ENCODE measurements at regions not wholly inside any gene's neighbourhood (a gene's known extent, or its start where the extent isn't known, plus 50 kb on each side); places are given as distances from the start of the nearest gene placed in this dataset.

GRCh38 chr2:212945526-212945925 is 205.9 kb downstream of the IKZF2 start:
- DNase-seq, result no peak

- DNase-seq, result no peak
These were observed 208.1 kb downstream of the IKZF2 start for GRCh38 chr2:212943351-212943750.

DNA sequence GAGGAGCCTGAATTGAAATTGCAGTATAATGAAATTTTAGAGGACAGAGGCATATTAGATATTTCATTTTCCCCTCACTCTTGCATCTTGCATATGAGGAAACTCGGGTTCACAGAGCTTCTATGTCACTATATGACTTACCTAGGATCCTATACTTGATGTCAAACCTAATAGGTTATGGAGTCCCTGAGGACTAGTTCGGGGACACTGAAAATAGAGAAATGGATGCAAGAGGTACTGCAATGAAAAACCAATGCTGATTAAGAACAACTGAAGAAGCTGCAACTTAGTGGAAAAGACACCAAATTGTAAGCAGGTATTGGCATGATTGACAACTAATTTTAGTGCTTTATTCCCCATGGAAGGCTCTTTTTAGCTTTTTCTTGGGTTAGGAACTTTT is 210.1 kb downstream of the IKZF2 start:
- no peak for DNase-seq

- no peak for DNase-seq
These were observed 210.6 kb downstream of the IKZF2 start for GRCh38 chr2:212940816-212941215.

DNA sequence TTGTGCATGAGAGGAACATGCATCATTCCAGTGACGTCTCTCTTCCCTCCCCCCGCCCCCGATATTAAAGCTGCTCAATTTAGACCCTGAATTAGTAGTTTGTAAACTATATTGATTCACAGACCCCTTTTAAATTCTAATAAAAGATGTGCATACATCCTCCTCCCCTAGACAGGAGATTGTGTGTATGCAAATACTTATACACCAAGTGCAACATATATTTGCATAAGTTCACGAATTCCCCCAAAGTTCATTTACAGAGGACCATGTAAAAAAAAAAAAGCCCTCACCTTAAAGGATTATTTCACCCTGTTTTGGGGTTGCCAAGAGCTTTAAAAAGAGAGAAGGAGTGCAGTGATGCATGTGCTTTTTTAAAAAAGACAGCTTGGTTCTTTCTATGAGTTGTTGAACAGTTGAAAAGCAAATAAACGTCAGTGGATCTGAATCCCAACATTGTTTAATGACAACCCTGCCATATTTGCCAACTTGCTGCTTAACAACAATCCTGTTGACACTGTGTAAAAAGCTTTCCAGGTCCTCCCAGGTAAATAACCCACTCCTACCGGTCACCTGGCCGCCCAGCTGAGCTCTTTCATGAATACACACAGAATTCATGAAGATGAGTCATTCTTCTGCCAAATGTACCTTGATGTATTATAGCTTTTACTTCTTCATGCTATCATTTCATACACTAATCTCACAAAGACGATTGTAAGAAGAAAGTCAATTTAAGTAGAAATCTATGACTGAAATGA is 211.5 kb downstream of the IKZF2 start:
- no peak for DNase-seq

DNA sequence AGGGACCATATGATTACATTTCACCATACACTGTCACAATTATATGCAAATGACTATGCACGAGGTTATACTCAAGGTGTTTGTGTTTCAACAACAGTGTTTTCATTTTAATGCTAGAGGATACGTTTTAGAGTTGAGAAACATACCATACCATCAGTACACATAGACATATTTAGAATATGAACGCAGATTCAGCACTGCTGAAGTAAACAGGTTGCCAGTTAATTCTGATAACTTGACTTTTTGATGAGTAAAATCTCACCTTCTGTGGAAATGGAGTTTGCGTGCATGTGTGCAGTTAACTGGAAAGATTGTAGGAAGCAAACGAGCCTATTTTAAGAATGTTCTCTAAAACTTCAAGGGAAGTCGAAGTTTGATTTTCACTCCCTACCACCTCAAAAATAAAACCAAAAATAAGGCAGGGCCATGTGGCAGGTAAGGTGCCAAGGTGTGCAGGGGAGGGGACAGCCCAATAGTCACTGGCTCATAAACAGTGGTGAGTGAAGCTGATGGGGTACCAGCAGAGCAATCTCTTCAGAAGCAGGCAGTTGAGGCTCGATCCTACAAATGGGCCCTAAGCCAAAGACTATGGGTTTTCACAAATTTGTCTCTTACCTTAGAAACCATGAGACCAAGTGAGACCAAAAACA is 213.1 kb downstream of the IKZF2 start:
- no peak for DNase-seq

DNA sequence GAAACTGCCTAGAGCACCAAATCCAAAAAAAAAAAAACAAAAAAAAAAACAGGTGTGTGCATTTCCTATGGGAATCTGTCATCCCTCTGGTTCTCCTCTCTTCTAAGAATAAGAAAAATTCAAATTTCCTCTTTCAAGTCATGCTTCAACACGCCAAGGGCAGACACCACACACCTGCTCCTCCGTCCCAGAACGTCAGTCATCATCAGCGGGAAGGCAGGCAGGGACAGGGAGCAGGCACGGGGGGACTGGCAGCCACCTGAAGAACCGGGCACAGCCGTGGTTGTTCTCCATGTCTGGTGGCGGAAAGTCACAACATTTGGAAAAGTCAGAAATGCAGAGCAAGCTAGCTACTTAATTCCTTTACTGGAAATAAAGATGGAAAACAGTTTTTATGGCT is 214.8 kb downstream of the IKZF2 start:
- no peak for DNase-seq

- DNase-seq, result no peak
These were observed 215.7 kb downstream of the IKZF2 start for GRCh38 chr2:212935752-212936151.

DNA sequence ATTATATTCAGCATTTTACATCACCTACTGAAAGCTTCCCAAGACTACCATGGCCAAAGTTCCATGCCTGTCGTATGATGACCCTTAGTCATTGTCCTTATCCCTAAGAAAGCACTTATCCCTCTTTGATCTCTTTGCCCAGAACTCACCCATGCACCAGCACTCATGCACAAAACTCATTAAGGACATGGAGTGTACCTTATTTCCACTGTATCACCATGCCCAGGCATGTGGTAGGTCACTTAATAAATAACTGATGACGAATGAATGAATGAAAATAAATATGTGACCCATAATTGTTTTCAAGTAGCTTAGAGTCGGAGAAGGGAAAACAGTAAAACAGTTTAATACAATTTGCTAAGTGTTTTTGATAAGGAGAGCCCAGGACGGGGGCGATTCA is 220.1 kb downstream of the IKZF2 start:
- DNase-seq, result no peak

DNA sequence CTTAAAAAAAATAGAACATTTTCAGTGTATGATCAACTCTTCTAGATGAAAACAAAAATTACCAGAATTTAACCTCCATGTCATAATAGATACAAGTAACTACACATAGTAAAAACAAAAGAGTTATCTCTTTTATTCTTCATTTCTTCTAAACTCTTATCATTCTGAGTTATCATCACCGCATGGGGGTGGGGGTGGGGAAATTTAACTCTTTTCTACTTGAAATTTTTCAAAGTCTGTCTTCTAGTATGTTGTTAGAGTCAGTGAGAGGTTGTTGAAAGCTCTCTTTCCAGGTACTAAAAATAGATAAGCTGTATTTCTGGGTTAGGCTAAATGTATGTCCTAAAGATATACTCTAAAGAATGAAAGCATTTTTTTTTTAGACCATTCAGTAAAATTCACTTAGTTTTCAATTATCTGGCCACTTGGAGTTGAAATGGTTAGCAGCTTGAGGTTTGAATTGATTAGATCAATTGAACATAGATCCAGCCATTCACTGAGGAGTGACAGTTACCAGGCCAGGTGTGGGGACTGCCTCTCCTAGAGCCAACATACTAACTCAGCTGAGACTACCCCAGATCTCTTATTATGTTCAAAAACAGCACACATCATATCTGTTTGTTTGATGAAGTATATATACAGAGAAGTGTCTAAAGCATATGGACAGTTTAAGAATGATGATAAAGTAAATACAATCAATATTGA is 220.7 kb downstream of the IKZF2 start:
- DNase-seq, result no peak

- DNase-seq, result no peak
These were observed 221.4 kb downstream of the IKZF2 start for GRCh38 chr2:212929971-212930370.

DNA sequence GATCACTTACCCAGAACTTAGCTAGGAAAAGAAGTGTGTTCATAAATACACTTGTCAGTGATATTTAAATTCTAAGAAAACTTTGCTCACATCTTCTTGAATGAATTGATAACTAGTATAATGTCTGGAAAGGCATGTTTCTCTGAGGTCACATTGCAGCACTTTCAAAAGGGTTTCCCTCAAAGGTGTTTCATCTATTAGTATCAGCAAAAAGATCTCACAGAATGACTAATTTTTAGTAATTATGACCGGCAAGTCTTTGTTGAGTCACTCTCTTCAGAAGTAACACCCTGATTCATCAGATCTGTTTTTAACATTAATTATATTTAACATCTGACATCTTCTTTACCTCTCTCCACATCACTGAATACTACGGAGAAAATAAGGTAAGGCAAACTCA is 222.3 kb downstream of the IKZF2 start:
- DNase-seq, result no peak

GRCh38 chr2:212928681-212929080 is 222.7 kb downstream of the IKZF2 start:
- DNase-seq, result no peak

DNA sequence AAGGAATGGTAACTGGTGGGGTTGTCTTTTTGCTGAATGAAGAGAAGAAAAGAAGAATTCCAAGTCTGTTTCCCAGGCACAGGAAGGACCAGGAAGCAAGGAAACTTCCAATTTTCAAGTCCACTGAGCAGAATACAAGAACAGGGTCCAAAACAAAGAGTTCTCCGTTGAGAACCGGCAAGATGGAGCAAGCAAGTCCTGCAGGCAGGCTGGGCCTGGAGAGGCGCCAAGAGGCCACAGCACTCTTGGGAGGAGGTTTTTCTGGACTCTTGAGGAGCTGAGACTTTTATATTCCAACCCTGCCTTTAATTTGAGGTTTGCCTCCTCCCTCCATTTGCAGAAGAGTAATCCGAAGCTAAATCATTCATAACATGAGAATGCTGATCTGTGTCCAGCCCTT is 224.5 kb downstream of the IKZF2 start:
- DNase-seq, result no peak

DNA sequence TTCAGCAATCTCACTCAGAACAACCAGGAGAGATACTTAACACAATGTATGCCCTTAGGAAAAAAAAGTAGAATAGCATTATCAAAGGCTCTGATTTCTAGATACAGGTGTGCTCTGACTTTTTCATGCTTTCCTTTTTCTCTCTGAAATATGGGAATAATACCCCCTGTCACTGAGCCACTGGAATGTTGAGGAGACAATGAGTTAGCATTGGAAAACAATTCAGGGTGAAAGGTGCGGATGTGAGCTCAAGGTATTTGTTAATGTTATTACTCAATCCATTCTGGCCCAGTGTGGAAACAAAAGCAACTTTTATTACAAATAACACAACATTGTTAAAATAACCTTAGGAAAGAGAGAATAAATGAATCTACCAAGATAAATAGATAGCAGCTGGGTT is 228.0 kb downstream of the IKZF2 start:
- DNase-seq, result no peak

DNA sequence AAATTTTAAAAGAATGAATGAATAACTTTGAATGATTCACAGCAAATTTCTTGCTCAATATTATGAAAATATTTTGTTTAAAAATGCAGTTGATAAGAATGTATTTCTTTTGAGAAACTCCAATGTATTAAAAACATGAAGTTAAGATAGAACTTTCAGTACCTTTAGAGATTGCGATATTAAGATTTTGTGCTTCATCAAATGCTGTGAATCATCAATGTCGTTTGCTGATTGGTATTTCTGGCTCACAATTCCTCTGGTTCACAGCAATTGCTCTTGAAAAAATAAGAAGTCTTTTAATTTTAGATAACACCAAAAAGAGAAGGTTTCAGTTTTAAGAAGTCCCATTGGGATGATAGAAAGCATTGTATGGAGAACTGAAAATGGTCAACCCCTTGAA is 228.7 kb downstream of the IKZF2 start:
- no peak for DNase-seq

- no peak for DNase-seq
These were observed 229.7 kb downstream of the IKZF2 start for GRCh38 chr2:212921711-212922110.

DNA sequence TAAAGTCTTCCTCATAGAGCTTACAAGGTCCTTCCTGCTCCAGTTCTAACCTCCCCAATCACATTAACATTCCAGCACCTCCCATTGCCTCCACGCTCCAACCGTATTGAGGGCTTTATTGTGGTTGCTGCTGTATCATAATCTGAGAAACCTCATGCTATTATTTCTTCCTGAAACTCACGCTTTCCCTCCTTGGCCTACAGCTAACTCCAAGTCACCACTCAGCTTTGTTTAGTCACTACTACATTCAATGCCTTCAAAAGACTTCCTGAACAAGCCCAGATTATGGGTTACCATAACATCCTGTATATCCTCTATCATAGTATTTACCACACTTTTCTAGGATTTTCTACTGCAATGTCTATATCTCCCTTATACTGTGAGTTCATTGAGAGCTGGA is 230.4 kb downstream of the IKZF2 start:
- DNase-seq, result no peak

DNA sequence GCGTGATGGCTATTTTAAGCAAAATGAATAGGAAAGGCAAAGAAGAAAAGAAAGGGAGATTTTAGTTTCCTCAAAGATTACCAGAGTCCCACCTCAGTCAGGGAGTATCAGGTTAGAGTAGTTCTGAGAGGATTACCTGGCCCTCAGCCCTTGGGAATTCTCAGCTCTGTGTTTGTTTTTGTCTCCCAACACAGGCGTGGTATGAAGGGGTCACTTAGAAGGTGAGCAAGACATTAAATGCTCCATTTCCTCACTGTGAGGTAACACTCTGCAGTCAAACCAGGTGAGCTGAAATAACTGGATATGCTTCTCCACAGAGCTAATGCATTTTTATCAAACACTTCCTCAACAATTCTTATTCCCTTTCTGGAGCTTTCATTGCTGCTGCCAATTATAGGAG is 232.2 kb downstream of the IKZF2 start:
- DNase-seq, result no peak

DNA sequence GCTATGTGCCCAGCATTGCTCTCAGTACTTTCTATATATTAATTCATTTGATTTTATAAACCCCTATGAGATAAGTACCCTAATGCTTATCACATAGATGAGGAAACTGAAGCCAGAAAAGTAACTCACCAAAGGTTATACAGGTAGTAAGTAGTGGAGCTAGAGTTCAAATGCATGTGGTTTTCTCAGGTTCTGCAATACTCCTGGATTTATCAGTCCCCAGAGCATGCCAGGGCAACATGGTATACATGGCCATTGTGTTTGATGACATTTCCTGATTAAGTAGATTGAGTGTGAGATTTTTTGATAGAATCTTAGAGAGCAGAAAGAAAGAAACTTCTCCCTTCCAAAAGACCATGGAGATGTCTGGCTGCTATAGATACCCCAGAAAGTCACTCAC is 233.1 kb downstream of the IKZF2 start:
- no peak for DNase-seq

DNA sequence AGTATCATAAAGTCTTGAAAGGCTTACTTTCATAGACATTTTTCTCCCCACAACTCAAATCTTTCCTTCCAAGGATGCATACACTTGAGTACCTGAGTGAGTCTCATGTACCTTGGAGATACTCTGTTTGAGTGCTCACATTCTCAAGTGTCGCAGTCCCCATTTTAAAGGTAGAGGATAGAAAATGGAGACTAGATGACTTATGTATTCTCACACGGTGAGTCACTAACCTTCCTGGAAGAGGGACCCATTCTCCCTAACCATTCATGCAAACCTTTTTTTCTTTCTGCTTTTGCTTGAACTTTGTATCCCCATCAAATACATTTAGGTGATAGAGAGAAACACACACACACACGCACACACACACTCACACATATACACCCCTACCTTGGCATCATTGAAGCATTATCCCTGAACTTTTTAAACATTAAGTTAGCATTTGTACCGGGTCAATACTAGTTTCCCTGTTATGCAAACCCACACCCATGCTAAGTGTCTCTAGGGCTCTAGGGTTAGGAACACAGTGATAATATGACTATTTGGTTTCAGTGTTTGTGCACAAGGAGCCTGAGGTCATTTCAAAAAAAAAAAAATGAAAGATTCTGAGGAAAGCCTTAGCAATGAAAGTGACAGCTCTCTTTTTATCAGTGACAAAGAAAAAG is 236.2 kb downstream of the IKZF2 start:
- no peak for DNase-seq

GRCh38 chr2:212914392-212914791 is 237.0 kb downstream of the IKZF2 start:
- no peak for DNase-seq

DNA sequence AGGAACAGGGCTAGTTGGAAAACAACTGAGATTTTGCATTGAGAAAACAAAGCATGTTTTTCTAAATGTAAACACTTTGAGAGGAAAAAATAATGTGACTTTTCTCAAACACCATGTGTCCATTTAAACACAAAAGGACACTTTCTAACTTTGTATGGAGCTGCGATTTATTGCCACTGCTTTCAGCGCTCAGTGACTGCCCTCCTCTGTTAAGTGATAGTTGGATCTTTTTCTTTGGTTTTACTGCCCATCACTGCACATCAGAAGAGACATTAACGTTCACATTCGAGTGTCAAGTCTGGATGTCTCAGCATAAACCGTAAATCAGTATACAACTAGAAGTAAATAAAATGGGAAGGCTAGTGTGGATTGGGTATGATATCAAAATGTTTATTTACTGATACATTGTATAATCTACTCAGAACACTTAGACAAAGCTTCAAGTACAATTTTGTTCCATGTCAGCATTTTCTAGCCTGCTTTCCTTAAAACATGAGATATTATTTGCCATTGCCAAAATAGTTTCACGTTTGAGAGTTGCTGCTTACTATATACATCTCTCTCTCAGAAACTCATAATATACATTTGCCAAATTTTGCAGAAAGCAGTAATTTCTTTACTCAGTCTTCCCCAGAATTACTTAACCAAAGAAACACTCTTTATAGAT is 237.6 kb downstream of the IKZF2 start:
- no peak for DNase-seq
